ENCODE measurements at regions not wholly inside any gene's neighbourhood (a gene's known extent, or its start where the extent isn't known, plus 50 kb on each side); places are given as distances from the start of the nearest gene placed in this dataset.
"Not testable (repeated sequence)": the region's sequence is repeated elsewhere in the genome, so short reads cannot be mapped to it uniquely, and the experiment has no call there.

- no peak for DNase-seq (ENCODE audit: low spot score)
These were observed 51.5 kb upstream of the DDR1 start for GRCh38 chr6:30832864-30833263.

DNA sequence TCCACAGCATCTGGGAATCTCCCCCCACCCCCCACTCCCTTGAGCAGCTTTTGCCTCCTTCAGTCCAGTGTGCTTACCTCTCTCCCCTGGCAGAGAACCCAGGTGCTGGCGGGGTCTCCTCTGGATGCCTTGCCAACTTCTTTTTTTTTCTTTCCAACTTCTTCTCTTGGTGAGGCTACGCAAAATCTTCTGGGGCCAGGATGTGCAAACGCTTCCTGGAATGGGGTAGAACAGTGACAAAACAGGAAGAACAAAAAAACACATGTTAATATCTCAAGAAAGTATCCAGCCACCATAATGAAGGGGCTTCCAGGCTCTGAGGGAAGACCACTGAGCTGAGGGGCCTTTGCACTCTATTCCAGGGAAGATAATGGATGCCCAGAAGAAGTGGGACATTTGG is 53.9 kb upstream of the DDR1 start:
- DNase-seq (ENCODE audit: low spot score), result peak; percentile 42

- no peak for DNase-seq (ENCODE audit: low spot score)
These were observed 54.6 kb upstream of the DDR1 start for GRCh38 chr6:30829639-30830255.

DNA sequence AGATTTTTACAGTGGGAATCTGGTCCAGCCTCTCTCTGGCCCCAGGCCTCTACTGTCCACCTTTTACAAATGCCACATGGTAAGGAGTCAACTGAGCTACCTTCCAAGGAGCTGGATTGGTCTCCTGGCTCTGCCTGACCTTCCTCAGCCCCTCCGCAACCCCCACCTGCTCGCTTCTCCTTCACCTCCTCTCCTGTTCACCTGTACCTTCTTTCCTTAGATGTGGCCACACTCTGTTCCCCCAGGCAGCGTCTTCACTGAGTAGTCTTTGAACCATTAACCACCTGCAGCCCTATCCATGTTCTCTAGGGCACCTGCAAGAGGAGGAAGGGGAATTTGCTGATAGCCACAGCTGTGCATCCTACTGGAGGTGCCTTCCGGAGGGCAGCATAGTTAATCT is 55.3 kb upstream of the DDR1 start:
- no peak for DNase-seq (ENCODE audit: low spot score)

GRCh38 chr6:30828027-30828962 is 56.0 kb upstream of the DDR1 start:
- peak; percentile 86 for DNase-seq (ENCODE audit: low spot score)

DNA sequence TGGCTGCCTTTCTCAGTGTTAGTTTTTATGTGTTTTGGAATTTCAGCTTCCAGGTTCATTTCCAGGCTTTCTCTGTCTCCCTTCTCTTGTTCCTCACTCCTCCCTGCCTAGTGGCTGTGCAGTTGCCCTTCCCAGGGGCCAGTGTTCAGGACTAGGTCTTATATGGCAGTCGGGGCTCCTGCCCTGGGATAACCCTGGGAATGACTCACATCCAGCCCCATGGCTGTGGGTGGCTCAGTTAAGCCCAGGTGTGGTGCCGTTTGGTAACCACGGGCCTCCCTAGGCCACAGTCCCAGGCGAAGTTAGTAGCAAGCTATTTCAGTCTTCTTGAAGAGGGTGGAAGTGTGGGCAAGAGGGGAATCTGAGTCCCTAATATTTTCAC is 57.4 kb upstream of the DDR1 start:
- no peak for DNase-seq (ENCODE audit: low spot score)

GRCh38 chr6:30824698-30825097 is 59.6 kb upstream of the DDR1 start:
- no peak for DNase-seq (ENCODE audit: low spot score)

- no peak for DNase-seq (ENCODE audit: low spot score)
These were observed 60.8 kb upstream of the DDR1 start for GRCh38 chr6:30823534-30823865.

- peak; percentile 57 for DNase-seq (ENCODE audit: low spot score)
These were observed 62.2 kb upstream of the DDR1 start for GRCh38 chr6:30821862-30822784.

DNA sequence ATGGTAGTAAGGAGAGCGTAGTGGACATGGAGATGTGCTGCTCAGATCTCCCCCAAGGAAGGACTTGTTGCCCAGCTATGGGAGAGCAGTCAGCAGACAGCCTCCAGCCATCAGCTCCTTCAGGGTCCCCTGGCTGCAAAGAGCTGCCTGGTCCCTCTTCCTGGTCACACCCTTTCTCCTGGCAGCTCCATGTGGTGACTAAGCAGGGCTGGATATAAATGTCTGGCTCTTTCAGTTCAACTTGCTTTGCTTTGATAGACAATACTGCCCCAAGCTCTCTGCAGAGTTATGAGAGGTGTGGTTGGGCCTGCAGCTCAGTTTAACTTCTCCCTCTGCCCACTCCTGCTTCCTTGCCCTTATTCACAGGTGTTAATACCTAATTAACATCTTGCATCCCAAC is 64.1 kb upstream of the DDR1 start:
- DNase-seq (ENCODE audit: low spot score), result no peak

DNA sequence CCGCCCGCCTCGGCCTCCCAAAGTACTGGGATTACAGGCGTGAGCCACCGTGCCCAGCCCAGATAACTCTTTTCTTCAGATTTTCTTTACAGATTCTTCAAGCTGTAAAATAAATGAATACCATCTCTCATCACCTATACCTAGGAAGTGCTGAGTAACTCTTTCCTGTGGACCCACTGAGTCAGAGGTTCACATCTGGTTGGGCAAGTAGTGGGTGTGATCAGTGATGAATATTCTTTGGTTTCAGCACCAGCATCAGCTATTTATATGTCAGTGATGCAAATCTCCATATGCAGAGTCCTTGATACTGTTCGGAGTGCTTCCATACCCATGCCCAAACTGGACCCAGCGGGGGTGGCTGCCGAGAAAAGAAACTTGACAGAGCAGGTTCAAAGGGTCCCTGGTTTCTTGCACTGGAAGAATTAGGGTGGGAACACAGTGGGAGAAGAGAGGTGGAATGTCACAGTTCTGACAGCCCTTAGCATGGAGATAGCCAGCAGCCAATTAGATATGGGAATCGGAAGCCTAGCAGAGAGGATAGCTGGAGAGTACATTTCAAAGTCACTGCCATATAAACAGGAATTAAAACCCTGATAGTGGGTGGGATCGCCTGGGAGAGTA is 64.9 kb upstream of the DDR1 start:
- peak; percentile 47 for DNase-seq (ENCODE audit: low spot score)

- DNase-seq (ENCODE audit: low spot score), result no peak
These were observed 65.9 kb upstream of the DDR1 start for GRCh38 chr6:30818391-30818841.

- no peak for DNase-seq (ENCODE audit: low spot score)
These were observed 67.3 kb upstream of the DDR1 start for GRCh38 chr6:30816791-30817739.

DNA sequence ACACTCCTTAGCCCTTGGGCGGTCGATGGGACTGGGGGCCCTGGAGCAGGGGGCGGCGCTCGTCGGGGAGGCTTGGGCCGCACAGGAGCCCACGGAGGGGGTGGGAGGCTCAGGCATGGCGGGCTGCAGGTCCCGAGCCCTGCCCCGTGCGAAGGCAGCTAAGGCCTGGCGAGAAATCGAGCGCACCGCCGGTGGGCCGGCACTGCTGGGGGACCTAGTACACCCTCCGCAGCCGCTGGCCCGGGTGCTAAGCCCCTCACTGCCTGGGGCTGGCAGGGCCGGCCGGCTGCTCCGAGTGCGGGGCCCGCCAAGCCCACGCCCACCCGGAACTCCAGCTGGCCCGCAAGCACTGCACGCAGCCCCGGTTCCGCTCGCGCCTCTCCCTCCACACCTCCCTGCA is 68.0 kb upstream of the DDR1 start:
- not testable (repeated sequence) for DNase-seq (ENCODE audit: low spot score)

DNA sequence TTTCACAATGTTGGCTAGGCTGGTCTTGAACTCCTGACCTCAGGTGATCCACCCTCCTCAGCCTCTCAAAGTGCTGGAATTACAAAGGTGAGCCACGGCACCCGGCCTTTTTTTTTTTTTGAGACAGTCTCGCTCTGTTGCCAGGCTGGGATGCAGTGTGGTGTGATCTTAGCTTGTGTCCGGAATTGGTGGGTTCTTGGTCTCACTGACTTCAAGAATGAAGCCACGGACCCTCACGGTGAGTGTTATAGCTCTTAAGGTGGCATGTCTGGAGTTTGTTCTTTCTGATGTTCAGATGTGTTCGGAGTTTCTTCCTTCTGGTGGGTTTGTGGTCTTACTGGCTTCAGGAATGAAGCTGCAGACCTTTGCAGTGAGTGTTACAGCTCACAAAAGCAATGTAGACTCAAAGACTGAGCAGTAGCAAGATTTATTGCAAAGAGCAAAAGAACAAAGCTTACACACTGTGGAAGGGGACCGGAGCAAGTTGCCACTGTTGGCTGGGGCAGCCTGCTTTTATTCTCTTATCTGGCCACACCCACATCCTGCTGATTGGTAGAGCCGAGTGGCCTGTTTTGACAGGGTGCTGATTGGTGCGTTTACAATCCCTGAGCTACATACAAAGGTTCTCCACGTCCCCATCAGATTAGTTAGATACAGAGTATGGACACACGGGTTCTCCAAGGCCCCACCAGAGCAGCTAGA is 69.1 kb upstream of the DDR1 start:
- DNase-seq (ENCODE audit: low spot score), result not testable (repeated sequence)

- peak; percentile 67 for DNase-seq (ENCODE audit: low spot score)
These were observed 69.9 kb upstream of the DDR1 start for GRCh38 chr6:30814146-30815040.

DNA sequence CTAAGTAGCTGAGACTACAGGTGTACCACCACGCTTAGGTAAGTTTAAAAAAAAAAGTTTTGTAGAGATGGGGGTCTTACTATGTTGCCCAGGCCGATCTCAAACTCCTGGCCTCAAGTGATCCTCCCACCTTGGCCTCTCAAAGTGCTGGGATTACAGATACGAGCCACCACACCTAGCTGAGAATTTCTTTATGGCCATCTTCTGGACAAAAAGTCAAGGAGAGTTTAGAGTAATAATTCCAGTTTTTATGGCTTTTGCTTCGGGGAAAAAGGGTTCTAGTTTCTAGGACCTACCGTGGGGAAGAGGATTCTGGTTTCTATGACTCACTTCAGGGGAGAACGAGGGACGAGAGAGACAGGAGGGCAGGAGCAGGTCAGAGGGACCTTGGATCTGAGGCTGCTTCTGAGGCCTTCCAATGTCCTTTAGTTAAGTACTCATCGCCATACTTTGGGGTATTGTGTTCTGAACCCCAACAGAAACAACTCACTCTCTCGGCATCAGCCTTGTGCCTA is 69.3 kb upstream of the IER3 start:
- no peak for DNase-seq (ENCODE audit: low spot score)

DNA sequence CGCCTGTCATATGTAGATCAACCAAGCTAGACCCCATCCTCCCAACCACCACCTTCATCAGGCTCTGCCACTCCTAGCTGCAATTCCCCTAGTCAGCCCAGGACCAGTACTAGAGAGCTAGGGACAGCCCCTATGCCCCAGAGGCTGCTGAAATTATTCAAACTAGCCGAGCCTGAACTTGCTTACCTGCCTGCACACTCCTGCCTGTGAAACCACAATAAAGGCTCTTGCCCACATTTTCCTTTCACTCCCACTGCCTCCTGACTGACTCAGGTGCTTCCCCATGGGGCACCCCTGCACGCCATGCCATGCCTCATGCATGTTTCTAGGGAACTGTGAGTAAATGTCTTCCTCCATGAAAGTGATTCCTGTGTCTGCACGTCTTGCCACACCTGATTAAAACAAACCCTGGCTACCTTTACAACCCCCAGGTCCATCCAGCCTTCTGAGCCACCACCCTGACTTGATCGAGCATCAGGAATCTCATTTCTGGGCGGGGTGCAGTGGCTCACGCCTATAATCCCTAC is 66.5 kb upstream of the IER3 start:
- peak; percentile 44 for DNase-seq (ENCODE audit: low spot score)

DNA sequence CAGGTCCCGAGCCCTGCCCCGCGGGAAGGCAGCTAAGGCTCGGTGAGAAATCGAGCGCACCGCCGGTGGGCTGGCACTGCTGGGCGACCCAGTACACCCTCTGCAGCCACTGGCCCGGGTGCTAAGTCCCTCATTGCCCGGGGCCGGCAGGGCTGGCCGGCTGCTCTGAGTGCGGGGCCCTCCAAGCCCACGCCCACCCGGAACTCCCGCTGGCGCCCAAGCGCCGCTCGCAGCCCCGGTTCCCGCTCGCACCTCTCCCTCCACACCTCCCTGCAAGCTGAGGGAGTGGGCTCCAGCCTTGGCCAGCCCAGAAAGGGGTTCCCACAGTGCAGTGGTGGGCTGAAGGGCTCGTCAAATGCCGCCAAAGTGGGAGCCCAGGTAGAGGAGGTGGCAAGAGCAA is 63.2 kb upstream of the IER3 start:
- DNase-seq (ENCODE audit: low spot score), result not testable (repeated sequence)

All from CD4-positive, alpha-beta T cell treated with Interleukin-2 at 100 ng/mL for 4 hours (primary cell).